ENCODE measurements at regions not wholly inside any gene's neighbourhood (a gene's known extent, or its start where the extent isn't known, plus 50 kb on each side); places are given as distances from the start of the nearest gene placed in this dataset.
"Not testable (repeated sequence)": the region's sequence is repeated elsewhere in the genome, so short reads cannot be mapped to it uniquely, and the experiment has no call there.

GRCh38 chr1:38609166-38610025, 250.2 kb downstream of the RRAGC start:
- DNase-seq (ENCODE audit: low read depth in 3 of 3): no peak

GRCh38 chr1:38608202-38608864, 251.2 kb downstream of the RRAGC start:
- peak in 1 of 3 experiments; percentile 9 for DNase-seq (ENCODE audit: low read depth in 3 of 3)

GRCh38 chr1:38607526-38607925, 252.0 kb downstream of the RRAGC start:
- DNase-seq (ENCODE audit: low read depth in 3 of 3): no peak

- no peak for DNase-seq (ENCODE audit: low read depth in 3 of 3)
Measured at GRCh38 chr1:38605063-38605462, 254.5 kb downstream of the RRAGC start.

GRCh38 chr1:38603907-38604306, 255.7 kb downstream of the RRAGC start:
- DNase-seq (ENCODE audit: low read depth in 3 of 3): no peak

GRCh38 chr1:38600905-38601304, 258.7 kb downstream of the RRAGC start:
- no peak for DNase-seq (ENCODE audit: low read depth in 3 of 3)

GRCh38 chr1:38600286-38600685, 259.3 kb downstream of the RRAGC start:
- no peak for DNase-seq (ENCODE audit: low read depth in 3 of 3)

- no peak for DNase-seq (ENCODE audit: low read depth in 3 of 3)
Measured at GRCh38 chr1:38598118-38598517, 261.5 kb downstream of the RRAGC start.

- no peak for DNase-seq (ENCODE audit: low read depth in 3 of 3)
Measured at GRCh38 chr1:38589036-38589435, 270.5 kb downstream of the RRAGC start.

- no peak for DNase-seq (ENCODE audit: low read depth in 3 of 3)
Measured at GRCh38 chr1:38587766-38588165, 271.8 kb downstream of the RRAGC start.

GRCh38 chr1:38586993-38587646, 272.5 kb downstream of the RRAGC start:
- DNase-seq (ENCODE audit: low read depth in 3 of 3): peak; percentile 22 to 56 (median 30)

GRCh38 chr1:38585971-38586370, 273.6 kb downstream of the RRAGC start:
- no peak for DNase-seq (ENCODE audit: low read depth in 3 of 3)

- no peak for DNase-seq (ENCODE audit: low read depth in 3 of 3)
Measured at GRCh38 chr1:38585460-38585859, 274.1 kb downstream of the RRAGC start.

- DNase-seq (ENCODE audit: low read depth in 3 of 3): no peak
Measured at GRCh38 chr1:38584448-38585355, 274.9 kb downstream of the RRAGC start.

- DNase-seq (ENCODE audit: low read depth in 3 of 3): not testable (repeated sequence)
Measured at GRCh38 chr1:38583287-38583686, 276.3 kb downstream of the RRAGC start.

GRCh38 chr1:38581396-38581795, 278.2 kb downstream of the RRAGC start:
- DNase-seq (ENCODE audit: low read depth in 3 of 3): no peak

- DNase-seq (ENCODE audit: low read depth in 3 of 3): no peak
Measured at GRCh38 chr1:38580594-38580993, 279.0 kb downstream of the RRAGC start.

GRCh38 chr1:38579056-38579455, 280.5 kb downstream of the RRAGC start:
- DNase-seq (ENCODE audit: low read depth in 3 of 3): no peak

GRCh38 chr1:38578271-38578951, 281.2 kb downstream of the RRAGC start:
- DNase-seq (ENCODE audit: low read depth in 3 of 3): no peak

- no peak for DNase-seq (ENCODE audit: low read depth in 3 of 3)
Measured at GRCh38 chr1:38577937-38578270, 281.7 kb downstream of the RRAGC start.

GRCh38 chr1:38577385-38577784, 282.2 kb downstream of the RRAGC start:
- DNase-seq (ENCODE audit: low read depth in 3 of 3): no peak
